Calu3 (cell line): ENCODE measurements at regions not wholly inside any gene's neighbourhood (a gene's known extent, or its start where the extent isn't known, plus 50 kb on each side); places are given as distances from the start of the nearest gene placed in this dataset.

ENCODE experiments used
- BruUV-seq: library from RNA; stranded (reverse); fragments of 400-500 nt; replicated peaks from 2 replicates; lab custom pipeline; 2021; lab: Mats Ljungman, UMichigan
- CTCF ChIA-PET: fragments of 300-600 bp; sonication (Branson Sonifier 250); formaldehyde crosslinking; loops from one replicate; lab custom pipeline; 2022; ENCODE audit warnings: antibody characterized with exemption; lab: Charles Lee
- DNase-seq: peaks from one replicate; pipeline ENCODE4 v3.0.0; 2022
- H3K27ac Mint-ChIP-seq: one replicate; pipeline ENCODE4 v1.8.0; 2022; ENCODE audit warnings: mixed read lengths; ENCODE audit not compliant: unreplicated experiment
- H3K27me3 Mint-ChIP-seq: one replicate; pipeline ENCODE4 v1.8.0; 2022; ENCODE audit warnings: mixed read lengths; ENCODE audit not compliant: unreplicated experiment
- H3K36me3 Mint-ChIP-seq: one replicate; pipeline ENCODE4 v1.8.0; 2022; ENCODE audit warnings: mild to moderate bottlenecking, moderate library complexity, mixed read lengths; ENCODE audit not compliant: insufficient read depth, unreplicated experiment
- H3K4me1 Mint-ChIP-seq: one replicate; pipeline ENCODE4 v1.8.0; 2022; ENCODE audit warnings: mild to moderate bottlenecking, low read depth, mixed read lengths; ENCODE audit not compliant: unreplicated experiment
- H3K4me3 Mint-ChIP-seq: one replicate; pipeline ENCODE4 v1.8.0; 2022; ENCODE audit warnings: mild to moderate bottlenecking, low read depth, moderate library complexity, mixed read lengths; ENCODE audit not compliant: unreplicated experiment
- H3K9me3 Mint-ChIP-seq: one replicate; pipeline ENCODE4 v1.8.0; 2022; ENCODE audit warnings: low read depth, mixed read lengths; ENCODE audit not compliant: unreplicated experiment
- CTCF ChIP-seq: fragments of 200-600 bp; IDR thresholded peaks from one replicate; pipeline ENCODE4 v1.8.0; 2022; ENCODE audit warnings: antibody characterized with exemption; ENCODE audit not compliant: unreplicated experiment
- intact Hi-C: fragments of 100-400 bp; cut with micrococcal nuclease; formaldehyde crosslinking; loops from one replicate; pipeline ENCODE4 v1.10.0; 2022; ENCODE audit not compliant: unreplicated experiment

- no peak for TF ChIP-seq CTCF
- no peak overlapping the region for H3K4me3 Mint-ChIP-seq
- no peak for DNase-seq
- intact Hi-C loops: no loop called here
- H3K27ac Mint-ChIP-seq: no peak overlapping the region
- H3K27me3 Mint-ChIP-seq: no peaks in the 10 kb centered on the region
- CTCF ChIA-PET: no interaction called here
- no TSS peak for BruUV-seq
- no peaks in the 10 kb centered on the region for H3K36me3 Mint-ChIP-seq
- H3K9me3 Mint-ChIP-seq: peaks cover 4% of the 10 kb centered on the region
- H3K4me1 Mint-ChIP-seq: no peaks in the 10 kb centered on the region
Observed at GRCh38 chr10:11672836-11673235, 61.4 kb upstream of the USP6NL start.

GRCh38 chr10:11670381-11670780 lies 58.9 kb upstream of the USP6NL start:
- Mint-ChIP-seq H3K27me3 (no peaks in the 10 kb centered on the region), H3K36me3 (no peaks in the 10 kb centered on the region), H3K27ac (no peak overlapping the region), H3K4me1 (no peaks in the 10 kb centered on the region), H3K4me3 (no peak overlapping the region), H3K9me3 (peaks cover 7% of the 10 kb centered on the region)
- intact Hi-C loops: no loop called here
- CTCF ChIA-PET: no interaction called here
- no TSS peak for BruUV-seq
- TF ChIP-seq CTCF: no peak
- no peak for DNase-seq

GRCh38 chr10:11668847-11669610 lies 57.6 kb upstream of the USP6NL start:
- Mint-ChIP-seq H3K4me1 (no peaks in the 10 kb centered on the region), H3K36me3 (no peaks in the 10 kb centered on the region), H3K27ac (no peak overlapping the region), H3K9me3 (peaks cover 8% of the 10 kb centered on the region), H3K27me3 (no peaks in the 10 kb centered on the region), H3K4me3 (no peak overlapping the region)
- TF ChIP-seq CTCF: no peak
- no peak for DNase-seq
- CTCF ChIA-PET: no interaction called here
- intact Hi-C loops: no loop called here
- no TSS peak for BruUV-seq

- no peaks in the 10 kb centered on the region for H3K4me1 Mint-ChIP-seq
- CTCF ChIA-PET: no interaction called here
Observed at GRCh38 chr10:11667756-11668155, 56.3 kb upstream of the USP6NL start.

More at GRCh38 chr10:11667756-11668155, 56.3 kb upstream of the USP6NL start:
- H3K27ac Mint-ChIP-seq: no peak overlapping the region
- no peak overlapping the region for H3K4me3 Mint-ChIP-seq
- no peak for TF ChIP-seq CTCF
- H3K9me3 Mint-ChIP-seq: peaks cover 8% of the 10 kb centered on the region
- BruUV-seq: no TSS peak
- no peaks in the 10 kb centered on the region for H3K36me3 Mint-ChIP-seq
- DNase-seq: no peak
- no peaks in the 10 kb centered on the region for H3K27me3 Mint-ChIP-seq
- intact Hi-C loops: no loop called here
